ENCODE measurements at regions not wholly inside any gene's neighbourhood (a gene's known extent, or its start where the extent isn't known, plus 50 kb on each side); places are given as distances from the start of the nearest gene placed in this dataset.
"Not testable (repeated sequence)": the region's sequence is repeated elsewhere in the genome, so short reads cannot be mapped to it uniquely, and the experiment has no call there.

DNA sequence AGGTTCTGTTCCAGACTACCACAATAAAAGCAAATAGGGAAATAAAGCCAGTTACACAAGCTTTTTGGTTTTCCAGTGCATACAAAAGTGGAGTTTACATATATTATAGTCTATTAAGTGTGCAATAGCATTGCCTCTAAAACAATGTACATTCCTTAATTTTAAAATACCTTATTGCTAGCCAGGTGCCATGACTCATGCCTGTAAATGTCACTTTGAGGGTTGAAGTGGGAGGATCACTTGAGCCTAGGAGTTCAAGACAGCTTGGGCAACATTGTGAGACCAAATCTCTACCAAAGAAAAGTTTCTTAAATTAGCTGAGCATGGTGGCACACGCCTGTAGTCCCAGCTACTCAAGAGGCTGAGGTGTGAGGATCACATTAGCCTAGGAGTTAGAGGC lies 52.9 kb upstream of the IMP4 start:
- ATAC-seq, result no peak
- no peak for DNase-seq (ENCODE audit: low spot score)

DNA sequence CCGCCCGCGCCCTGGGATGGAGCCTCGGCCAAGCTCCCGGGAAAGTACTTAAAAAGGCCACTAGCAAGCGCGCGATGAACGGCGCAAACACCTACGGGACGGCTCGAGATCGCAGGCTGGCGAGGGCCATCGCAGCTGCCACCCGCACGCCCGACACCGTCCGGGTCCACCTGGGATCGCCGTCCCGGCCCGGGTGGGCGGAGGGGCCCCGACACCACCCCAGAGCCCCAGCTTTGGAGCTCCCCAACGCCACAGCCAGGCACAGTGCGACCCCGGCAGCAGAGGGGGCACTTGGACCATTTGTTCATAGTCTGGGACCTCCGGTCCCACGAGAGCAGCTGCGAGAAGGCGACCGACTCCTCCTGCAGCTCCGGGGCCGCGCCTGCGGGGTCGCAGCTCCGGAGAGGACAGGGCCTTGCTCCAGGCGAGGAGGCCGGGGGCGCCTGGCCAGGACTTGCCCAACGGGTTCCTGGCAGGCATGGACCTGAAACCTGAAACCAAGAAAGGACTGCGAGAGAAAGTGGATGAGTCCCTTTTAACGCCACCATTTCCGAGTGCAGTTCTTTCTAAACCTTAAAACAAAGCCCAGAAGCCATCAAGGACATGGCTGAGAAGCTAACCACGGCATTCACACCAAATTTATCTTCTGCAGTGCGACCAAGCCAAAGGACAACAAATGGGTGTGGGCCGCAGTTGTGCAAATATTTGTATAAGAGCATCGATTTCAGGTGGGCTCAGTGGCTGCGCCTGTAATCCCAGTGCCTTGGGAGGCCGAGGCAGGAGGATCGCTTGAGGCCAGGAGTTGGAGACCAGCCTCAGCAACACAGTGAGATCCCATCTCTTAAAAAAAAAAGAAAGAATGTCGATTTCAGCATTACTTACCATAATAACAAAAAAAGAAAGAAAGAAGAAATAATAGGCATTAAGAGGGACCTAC lies 54.0 kb upstream of the IMP4 start:
- no peak for ATAC-seq

GRCh38 chr2:130287656-130288026 lies 55.1 kb upstream of the IMP4 start:
- no peak for DNase-seq (ENCODE audit: low spot score)

More for the DNA sequence above, 54.0 kb upstream of the IMP4 start:
- DNase-seq (ENCODE audit: low spot score), result no peak

GRCh38 chr2:130286983-130287655 lies 55.6 kb upstream of the IMP4 start:
- DNase-seq (ENCODE audit: low spot score), result no peak

More at GRCh38 chr2:130287656-130288026, 55.1 kb upstream of the IMP4 start:
- no peak for ATAC-seq

DNA sequence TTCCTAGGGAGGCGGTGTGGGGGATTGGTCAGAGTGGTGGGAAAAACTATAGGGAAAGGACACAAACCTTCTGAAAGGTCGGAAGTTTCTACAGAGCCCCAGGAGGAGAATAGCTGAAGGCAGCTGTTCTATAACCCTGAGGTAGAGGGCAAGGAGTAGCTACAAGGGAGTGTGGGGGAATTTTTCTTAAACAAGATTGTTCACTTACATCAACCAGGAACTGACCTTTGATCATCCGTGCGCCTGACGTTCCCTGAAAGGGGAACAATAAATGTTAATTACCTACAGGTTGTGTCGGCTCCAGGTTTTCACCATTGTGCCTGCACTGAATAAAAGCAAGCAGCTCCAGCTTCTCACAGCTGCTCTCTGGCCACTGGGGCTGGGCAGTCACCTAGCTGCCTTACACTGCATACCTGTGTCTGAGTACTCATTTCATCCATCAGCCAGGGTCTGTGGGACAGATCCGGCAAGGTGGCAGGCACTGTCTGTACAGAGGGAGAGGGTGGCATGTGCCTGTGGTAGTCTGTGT lies 59.3 kb upstream of the IMP4 start:
- ATAC-seq; DNase-seq (ENCODE audit: low spot score): not testable (repeated sequence)

More at GRCh38 chr2:130286983-130287655, 55.6 kb upstream of the IMP4 start:
- ATAC-seq, result no peak

- DNase-seq (ENCODE audit: low spot score); ATAC-seq: not testable (repeated sequence)
Measured at GRCh38 chr2:130279551-130279950, 63.1 kb upstream of the IMP4 start.

- not testable (repeated sequence) for DNase-seq (ENCODE audit: low spot score)
Measured at GRCh38 chr2:130268333-130268732, 70.1 kb upstream of the TUBA3E start.

GRCh38 chr2:130267572-130267971 lies 69.3 kb upstream of the TUBA3E start:
- ATAC-seq; DNase-seq (ENCODE audit: low spot score): not testable (repeated sequence)

More at GRCh38 chr2:130268333-130268732, 70.1 kb upstream of the TUBA3E start:
- ATAC-seq, result not testable (repeated sequence)

GRCh38 chr2:130266836-130267235 lies 68.6 kb upstream of the TUBA3E start:
- not testable (repeated sequence) for DNase-seq (ENCODE audit: low spot score); ATAC-seq

DNA sequence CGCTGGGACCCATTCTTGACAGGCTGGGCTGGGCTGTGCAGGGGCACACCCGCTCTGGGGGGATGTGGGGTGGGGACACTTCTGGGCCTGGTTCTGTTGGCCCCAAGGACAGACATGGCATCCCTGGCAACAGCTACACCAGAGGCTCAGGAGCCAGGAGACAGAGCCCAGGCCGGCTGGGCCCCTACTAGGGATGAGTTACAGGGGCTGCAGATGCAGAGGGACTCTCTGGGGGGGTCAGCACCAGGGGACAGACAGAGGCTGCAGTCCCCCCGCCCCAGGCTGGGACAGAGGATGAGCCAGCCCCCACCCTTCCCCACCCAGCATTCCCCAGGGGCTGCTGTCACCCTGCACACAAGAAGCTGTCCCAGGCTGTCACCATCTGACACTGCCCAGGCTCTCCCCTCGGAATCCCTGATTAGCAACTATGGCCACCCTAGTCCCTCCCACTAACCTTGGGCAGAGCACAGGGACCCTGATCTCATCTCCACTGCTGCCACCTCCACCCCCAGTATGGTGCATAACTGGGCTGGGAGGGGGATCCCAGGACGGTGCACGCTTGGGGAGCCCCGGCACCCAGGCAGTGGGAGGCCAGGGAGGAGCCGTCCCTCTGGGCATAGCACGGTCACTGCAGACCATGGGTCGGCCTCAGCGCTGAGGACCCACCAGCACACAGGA lies 67.5 kb upstream of the TUBA3E start:
- ATAC-seq, result not testable (repeated sequence)
- peak; percentile 38 for DNase-seq (ENCODE audit: low spot score)

- not testable (repeated sequence) for DNase-seq (ENCODE audit: low spot score); ATAC-seq
Measured at GRCh38 chr2:130264901-130265320, 66.7 kb upstream of the TUBA3E start.

DNA sequence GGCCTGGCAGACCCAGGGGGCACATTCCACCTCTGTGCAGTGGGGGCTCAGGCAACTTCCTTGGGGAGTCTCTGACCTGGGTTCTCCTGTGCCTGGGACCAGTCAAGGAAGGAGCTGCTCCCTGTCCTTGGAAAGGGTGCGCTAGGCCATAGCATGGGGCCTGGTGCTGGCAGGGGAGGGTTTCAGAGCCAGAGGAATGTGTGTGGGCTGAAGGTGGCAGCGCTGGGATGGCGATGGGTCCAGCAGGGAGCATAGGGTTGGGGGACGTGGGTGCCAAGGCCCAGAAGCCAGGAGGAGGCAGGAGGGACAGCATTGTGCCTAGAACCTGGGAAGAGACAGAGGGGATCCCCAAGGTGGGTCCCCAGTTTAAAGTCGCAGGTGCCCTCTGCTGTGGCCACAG lies 66.3 kb upstream of the TUBA3E start:
- DNase-seq (ENCODE audit: low spot score) (peak; percentile 15), ATAC-seq (no peak)

- no peak for DNase-seq (ENCODE audit: low spot score)
- no peak for ATAC-seq
Measured at GRCh38 chr2:130264046-130264445, 65.8 kb upstream of the TUBA3E start.

- DNase-seq (ENCODE audit: low spot score) (peak; percentile 28), ATAC-seq (no peak)
Measured at GRCh38 chr2:130263606-130264005, 65.4 kb upstream of the TUBA3E start.

DNA sequence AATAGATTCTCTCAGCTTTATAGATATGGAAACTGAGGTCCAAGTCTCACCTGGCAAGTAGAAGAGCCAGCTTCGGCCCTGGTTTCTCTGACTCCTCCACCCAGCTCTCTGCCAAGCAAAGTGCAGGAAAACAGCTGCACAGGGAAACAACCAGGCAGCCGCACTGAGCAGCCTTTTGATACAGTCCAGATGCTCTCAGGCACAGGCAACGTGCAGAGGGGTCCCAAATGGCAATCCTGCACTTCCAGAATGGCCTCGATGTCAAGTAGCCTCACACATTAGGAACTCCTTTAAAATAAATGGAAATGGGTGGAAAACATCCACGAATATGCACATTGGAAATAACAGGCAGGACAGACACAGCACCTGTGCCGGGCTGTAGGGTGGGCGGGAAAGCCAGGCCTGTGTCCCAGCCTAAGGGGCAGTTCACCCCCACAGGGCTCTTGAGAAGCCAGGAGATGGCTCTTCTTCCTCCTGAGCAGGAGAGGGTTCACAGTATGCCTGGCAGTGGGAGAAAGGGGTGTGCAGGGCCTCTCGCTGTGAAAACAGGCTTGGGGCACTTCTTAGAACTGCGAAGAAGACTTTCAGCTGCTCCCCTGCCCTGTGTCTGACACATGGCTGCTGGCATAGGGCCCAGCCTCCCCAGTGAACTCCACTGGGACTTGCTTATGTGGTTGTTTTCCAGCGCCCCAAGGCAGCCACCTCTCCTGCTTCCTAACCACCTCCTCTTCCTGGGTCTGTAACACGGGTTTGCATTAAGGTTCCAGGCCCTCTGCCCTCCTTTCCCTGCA lies 63.9 kb upstream of the TUBA3E start:
- ATAC-seq, result no peak

DNA sequence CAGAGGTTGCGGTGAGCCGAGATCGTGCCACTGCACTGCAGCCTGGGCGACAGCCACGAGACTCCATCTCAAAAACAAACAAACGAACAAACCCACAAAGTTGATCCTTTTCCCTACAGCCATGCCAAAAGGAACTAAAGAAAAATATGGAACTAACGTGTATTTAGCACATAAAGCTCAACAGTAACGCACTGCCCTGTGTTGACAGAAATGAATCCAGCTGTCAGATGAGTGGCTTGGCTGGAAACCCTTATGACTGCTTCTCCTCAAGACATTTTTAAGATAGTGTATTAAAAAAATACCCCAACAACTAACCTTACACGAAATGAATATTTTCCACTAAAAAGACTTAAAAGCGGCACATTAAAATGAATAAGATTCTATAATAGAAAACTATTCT lies 62.9 kb upstream of the TUBA3E start:
- ATAC-seq (no peak), DNase-seq (ENCODE audit: low spot score) (no peak)

More for the DNA sequence above, 63.9 kb upstream of the TUBA3E start:
- peak; percentile 35 for DNase-seq (ENCODE audit: low spot score)

DNA sequence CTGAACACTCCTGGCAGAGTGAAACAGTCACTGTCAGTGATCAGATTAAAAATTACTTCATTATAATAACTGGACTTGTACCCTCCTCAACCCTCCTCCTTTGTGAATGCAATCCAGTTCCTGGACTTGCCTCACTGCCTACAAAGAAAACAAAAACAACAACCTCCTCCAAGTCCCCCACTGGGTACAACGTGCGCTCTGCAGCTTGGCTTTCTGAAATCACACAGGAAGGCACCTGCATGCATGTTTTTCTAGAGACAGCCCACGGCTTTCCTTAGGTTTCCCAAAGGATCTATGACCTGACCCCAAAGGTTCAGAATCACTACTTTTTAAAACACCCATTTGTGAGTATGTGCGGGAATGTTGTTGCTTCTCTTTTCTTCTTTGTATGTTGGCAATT lies 61.4 kb upstream of the TUBA3E start:
- DNase-seq (ENCODE audit: low spot score) (no peak), ATAC-seq (no peak)

DNA sequence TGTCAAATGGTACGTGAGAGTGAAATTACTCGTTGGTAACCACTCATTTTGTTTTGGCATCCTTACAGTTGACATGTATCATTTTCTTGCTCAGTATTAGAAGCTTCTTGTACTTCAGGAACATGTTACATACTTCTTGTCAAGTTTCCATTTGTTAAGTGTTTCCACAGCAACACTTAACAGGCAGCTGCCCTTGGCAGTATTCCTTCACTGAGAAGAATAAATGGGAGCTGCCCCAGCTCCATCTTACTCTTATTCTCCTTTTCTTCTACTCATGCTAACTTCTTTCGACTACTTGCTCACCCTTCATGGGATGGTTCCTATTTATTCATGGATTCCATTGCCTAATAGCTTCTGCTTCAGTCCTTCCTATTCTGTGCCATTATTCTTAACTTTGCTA lies 60.1 kb upstream of the TUBA3E start:
- DNase-seq (ENCODE audit: low spot score), result no peak

GRCh38 chr2:130252880-130253645 lies 54.8 kb upstream of the TUBA3E start:
- no peak for ATAC-seq
- DNase-seq (ENCODE audit: low spot score), result no peak

More for the DNA sequence above, 60.1 kb upstream of the TUBA3E start:
- no peak for ATAC-seq

Measured in left lobe of liver (tissue), 2 donors.